ENCODE measurements at regions not wholly inside any gene's neighbourhood (a gene's known extent, or its start where the extent isn't known, plus 50 kb on each side); places are given as distances from the start of the nearest gene placed in this dataset.

GRCh38 chr5:93158841-93159240 is 422.2 kb downstream of the NR2F1-AS1 start:
- DNase-seq: no peak

GRCh38 chr5:93156566-93156965 is 424.5 kb downstream of the NR2F1-AS1 start:
- DNase-seq: no peak

- DNase-seq: no peak
Measured at GRCh38 chr5:93154535-93154934, 426.5 kb downstream of the NR2F1-AS1 start.

- DNase-seq: no peak
Measured at GRCh38 chr5:93153461-93153860, 427.6 kb downstream of the NR2F1-AS1 start.

GRCh38 chr5:93151896-93152295 is 429.1 kb downstream of the NR2F1-AS1 start:
- no peak for DNase-seq

DNA sequence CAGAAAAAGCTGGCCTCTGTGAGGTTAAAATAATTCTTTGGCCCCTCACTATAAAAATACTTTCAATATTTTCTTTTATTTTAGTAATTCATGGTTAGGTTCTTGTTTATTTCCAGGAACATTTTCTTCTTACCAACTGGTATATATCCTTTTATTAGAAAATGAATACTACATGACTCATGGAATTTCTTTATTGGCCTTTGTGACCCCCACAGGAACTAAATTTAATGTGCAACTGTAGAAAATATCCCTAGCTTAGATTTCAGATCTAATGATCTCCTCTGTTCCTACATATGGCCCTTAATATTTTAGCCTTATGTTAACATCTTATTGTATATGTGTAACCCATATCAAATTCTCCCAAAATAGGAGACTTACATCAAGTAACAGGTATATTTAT is 429.9 kb downstream of the NR2F1-AS1 start:
- no peak for DNase-seq

GRCh38 chr5:93150311-93151012 is 430.6 kb downstream of the NR2F1-AS1 start:
- DNase-seq: no peak

DNA sequence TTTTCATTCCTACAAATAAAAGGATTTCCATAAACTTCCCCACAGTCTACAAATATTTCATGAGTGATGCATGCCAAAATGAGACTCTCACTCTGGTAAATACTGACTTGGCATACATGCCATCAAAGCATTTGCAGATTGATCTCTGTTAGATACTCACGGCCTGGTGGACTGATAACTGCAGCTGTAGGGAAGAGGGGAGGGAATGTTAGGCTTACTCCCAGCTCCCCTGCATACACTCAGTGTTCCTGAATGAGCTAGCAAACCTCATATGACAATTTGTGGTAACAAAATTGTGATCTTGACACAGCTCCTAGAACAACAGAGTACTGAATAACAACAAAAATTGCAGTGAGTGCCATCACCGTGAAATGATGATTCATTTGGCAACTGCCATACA is 435.3 kb downstream of the NR2F1-AS1 start:
- no peak for DNase-seq

- DNase-seq: no peak
Measured at GRCh38 chr5:93145019-93145418, 436.0 kb downstream of the NR2F1-AS1 start.

DNA sequence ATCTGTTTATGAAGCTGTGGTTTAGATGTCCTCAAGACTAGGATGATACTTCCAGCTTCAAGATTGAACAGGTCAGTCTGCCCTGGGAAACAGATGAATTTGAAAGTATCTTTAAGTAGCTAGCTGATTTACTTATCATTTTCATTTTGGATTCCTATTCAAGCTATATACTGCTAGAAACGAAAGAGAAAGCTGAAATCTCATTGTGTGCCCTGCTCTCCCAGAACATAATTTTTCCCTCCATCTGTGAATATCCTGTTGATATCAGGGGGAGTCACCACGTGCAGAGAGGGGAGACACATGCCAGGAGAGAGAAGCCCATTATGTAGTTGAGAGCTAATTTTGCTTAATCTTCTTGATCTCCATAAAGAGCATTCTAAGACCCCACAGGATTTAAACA is 439.1 kb downstream of the NR2F1-AS1 start:
- DNase-seq: no peak

GRCh38 chr5:93130624-93131490 is 450.2 kb downstream of the NR2F1-AS1 start:
- no peak for DNase-seq

- DNase-seq: no peak
Measured at GRCh38 chr5:93126634-93127033, 454.4 kb downstream of the NR2F1-AS1 start.

- no peak for DNase-seq
Measured at GRCh38 chr5:93123127-93123526, 457.9 kb downstream of the NR2F1-AS1 start.

DNA sequence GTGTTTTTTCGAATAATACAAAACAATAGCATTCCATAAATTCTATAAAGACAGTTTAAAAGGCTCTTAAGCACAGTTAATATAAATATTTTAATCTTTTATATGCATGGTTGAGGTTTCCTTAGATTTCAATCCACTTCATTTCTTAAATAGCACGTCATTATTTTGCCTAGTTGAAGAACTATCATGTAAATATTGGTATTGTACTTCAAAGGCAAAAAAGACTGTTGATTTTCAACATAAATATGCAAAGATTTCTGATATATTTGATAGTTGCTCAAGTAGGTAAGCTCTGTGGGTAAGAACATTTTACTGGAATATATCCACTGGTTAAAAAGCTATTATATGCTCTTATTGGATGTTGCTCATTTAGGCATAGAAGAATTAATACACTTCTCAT is 458.6 kb downstream of the NR2F1-AS1 start:
- DNase-seq: no peak

DNA sequence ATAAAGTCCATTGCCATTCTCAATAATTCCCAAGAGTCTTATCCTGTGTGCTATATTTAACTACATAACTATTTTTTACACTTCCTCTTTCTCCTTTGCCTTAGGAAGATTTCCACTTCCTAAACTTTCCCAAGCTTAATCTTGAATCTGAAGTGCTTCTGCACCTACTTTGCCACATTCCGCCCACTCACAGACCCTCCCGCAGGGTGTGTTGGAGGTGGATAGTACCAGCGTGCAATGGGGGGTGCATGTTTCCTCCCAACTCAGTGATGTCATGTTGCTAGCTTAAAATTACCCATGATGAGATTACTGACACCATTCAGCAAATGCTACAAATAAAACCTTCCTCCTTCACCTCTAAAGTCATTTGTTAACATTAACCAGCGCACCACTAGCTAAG is 460.2 kb downstream of the NR2F1-AS1 start:
- DNase-seq: no peak

DNA sequence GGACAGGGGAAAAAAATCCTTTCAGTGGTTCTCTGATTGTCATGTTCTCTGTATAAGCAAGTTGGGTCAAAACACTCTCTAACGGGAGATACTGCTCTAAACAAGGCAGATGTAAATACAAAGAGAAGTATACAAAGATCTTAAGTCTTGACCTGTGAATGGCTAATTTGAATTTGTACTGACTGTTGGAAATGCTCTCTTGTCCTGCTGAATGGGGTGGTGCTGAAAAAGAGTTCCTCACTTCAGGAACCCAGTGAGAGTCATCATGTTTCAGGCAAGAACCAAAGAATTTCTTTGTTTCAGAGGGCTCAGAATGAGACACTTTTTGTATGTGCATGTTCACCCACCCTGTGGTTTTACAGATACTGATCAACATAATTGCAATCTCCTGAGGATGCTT is 461.0 kb downstream of the NR2F1-AS1 start:
- no peak for DNase-seq

DNA sequence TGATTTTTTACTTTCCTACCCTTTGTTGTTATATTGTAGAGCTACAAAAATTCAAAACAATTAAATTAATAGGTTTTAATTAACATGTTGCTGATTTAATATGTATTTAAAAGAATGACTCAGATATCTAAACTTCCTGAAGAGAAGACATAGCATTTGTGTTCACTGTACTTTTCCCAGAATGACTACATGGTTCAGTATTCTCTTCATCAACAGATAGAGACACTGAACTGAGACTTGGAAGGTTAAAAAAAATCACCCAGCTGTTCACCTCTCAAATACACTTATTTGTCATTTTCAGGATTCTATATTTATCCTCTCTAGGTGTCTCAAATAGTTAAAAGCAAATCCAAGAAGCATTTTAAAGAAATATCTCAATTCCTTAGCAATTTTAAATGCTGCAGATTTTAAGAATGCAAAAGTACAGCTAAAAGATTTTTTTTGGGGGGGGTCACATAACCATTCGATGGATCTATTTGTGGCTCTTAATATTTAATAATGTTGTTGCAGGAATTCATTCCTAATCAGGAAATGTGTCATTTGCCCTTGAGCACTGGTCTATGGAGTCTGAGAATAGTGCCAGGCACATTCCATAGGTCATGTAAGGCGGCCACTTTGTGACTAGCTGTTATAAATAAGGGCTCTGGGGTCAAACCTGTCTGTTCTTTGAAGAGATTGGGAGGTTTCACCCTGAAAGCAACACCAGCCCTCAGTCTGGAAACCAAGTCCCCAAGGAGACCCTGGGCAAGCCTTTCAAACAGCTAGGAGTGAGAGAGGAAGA is 463.1 kb downstream of the NR2F1-AS1 start:
- DNase-seq: no peak

- DNase-seq: no peak
Measured at GRCh38 chr5:93107805-93108520, 473.1 kb downstream of the NR2F1-AS1 start.

GRCh38 chr5:93107141-93107540 is 473.9 kb downstream of the NR2F1-AS1 start:
- no peak for DNase-seq

- DNase-seq: no peak
Measured at GRCh38 chr5:93101661-93102060, 479.4 kb downstream of the NR2F1-AS1 start.

DNA sequence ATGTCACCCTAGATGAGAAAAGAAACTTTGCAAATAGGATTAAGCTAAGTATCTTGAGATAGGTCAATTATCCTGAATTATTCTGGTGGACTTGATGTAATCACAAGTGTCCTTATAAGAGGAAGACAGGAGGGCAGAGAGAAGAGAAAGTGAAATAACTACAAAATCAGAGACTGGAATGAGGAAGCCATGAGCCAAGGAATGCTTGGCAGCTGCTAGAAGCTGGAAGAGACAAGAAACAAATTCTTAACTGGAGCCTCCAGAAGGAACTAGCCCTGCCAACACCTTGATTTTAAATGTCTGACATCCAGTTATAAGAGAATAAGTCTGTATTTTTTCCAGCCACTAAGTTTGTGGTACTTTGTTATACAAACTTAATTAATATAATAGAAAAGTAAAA is 480.0 kb downstream of the NR2F1-AS1 start:
- no peak for DNase-seq

- DNase-seq: no peak
Measured at GRCh38 chr5:93100428-93100827, 480.6 kb downstream of the NR2F1-AS1 start.

DNA sequence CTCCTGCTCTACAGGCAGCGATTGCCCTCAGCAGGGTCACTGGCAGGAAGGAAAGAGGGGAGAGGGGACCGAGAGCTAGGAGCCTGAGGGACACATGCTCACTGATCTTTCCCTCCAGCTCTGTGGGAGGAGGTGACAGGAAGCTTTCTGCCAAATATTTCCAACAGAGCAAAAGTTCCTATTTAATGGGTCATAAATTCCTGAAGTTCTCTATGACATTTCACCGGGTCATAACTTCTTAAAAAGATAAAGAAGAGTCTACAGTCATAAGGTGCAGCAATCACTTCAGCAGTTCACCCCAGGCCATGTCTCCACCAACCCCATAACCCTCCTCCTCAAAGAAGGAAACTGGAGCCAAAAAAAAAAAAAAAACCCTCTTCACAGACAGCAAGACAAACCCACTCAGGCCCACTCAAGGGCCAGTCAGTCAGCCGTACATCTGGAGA is 481.1 kb downstream of the NR2F1-AS1 start:
- DNase-seq: no peak
